HG03565 (cell line): ENCODE measurements at regions not wholly inside any gene's neighbourhood (a gene's known extent, or its start where the extent isn't known, plus 50 kb on each side); places are given as distances from the start of the nearest gene placed in this dataset.
A peak's percentile ranks its signal among the peaks of the same experiment; 100 is the strongest.
"Not testable (repeated sequence)": the region's sequence is repeated elsewhere in the genome, so short reads cannot be mapped to it uniquely, and the experiment has no call there.

Experiments
- ATAC-seq: cut with Tn5 transposase; IDR thresholded peaks from one replicate; pipeline ENCODE4 v1.9.1; 2021; ENCODE audit warnings: mild to moderate bottlenecking, moderate library complexity; ENCODE audit not compliant: unreplicated experiment

DNA sequence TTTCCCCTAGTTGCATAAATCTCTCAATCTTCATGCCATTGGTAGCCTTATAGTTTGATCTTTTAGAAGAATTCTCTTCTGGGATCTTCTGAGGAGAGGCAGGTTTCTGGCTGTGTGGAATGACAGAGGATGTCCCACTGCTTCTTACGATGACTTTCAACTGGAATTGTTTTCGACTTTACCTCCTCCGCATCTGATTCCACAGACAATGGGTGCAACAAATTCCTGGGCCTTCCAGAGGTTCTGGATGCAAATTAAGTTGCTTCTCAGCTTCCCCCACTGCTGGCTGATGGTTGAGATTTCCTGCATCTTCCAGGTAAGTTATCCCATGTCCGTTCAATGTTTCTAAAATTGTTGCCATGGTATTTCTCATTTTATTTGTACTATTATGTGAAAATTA is 142.3 kb upstream of the TSC22D1 start:
- ATAC-seq = no peak

DNA sequence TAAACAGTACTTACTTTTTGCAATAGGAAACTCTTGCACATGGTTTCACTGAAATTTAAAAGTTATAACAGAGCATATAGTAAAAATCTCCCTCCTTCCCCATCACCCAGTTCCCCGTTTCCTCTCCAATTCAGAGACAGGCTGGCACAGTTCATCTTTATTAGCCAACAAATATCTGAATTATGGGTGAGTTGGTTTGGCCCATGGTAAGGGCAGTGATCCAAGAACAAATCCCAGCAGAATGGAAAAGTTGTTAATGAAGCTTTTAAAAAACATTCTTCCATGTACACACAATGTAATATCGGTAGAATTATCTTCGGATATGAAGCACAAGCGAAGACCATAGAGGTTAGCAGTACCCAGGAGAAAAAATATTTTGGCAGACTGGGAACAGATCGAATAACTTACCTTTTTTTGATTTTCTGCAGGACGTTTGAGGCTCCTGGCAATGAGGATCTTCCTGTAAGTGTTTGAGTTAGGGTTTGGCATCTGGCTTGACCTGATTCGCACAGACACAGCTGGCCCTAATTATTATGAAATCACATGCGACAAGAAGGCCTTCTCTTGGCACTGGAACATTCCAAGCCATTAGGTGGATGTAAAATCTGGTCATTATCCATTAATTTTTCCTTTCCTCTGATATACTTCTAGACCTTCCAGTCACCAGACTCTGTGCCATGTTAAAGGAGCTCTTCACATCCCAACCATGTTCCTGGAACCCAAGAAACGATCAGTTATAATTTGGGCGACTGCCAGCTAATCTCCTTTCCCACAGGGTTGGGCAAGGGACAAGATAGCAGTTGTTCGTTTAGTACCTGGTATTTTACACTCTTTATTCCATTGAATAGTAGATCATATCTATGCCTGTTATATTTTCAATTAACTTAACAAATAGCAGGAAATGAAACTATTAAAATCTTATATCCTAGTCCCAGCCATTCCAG is 139.4 kb upstream of the TSC22D1 start:
- ATAC-seq = no peak

DNA sequence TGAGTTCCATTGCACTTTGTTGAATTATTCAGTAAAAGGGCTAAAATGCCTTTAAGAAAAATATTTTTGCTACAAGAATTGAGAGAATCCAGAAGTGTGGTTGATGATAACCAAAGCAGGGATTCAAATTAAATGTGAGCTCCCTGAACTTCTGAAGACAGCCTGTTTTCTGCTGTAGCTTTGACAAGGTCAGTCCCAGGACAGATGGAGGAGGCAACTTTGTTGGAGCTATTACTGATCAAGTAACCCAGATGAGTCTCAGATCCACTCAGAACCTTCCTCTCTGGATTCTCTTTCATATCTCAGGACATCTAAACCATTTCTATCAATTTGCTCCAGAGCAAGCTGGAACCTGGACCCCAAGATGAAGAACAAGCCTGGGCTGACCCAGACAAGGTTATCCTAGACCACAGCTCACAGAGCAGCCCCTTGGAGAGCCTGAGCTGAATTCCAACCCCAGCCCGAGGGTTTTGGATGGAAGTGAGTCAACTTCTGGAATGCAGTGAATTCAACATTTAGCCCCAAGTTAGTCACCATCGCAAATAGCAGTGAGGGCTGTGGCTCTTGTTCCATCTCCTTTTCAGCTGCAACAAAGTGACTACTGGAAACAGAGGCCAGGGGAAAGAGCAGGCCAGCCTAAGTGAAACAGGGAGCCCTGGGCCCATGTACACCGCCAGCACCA is 137.8 kb upstream of the TSC22D1 start:
- no peak for ATAC-seq

DNA sequence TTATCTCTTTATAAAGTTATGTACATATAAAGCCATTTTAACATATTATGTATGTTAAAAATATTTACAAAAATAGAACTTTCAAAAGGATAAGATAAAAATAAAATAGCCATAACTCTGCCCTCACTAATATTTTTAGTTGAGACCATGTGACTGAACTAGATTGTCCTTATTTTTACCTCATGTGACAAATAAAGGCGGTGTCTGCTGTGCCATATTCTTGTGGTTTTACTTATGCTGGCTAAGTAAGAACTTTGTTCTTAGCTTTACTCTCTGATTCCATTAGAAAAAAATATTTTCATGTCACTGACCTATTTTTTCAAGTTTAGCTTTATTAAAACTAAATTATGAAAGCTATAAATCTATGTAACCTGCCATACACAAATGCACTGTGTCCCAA is 135.6 kb upstream of the TSC22D1 start:
- no peak for ATAC-seq

DNA sequence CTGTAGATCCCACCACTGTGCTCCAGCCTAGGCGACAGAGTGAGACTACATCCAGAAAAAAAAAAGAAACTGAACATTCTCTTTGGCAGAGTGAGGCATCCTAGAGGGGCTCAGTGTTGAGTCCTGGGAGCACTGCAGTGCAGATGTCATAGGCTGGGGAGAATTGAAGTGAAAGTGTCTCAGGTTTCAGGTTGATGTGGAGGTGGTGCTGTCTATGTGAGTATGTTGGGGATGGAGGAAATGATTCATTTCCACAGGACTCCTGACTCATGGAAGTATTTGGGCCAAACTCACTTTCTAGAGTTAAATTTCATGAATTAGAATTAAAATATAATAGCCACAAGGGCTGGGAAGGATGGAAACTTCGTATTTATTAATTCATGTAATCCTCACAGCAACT is 134.4 kb upstream of the TSC22D1 start:
- ATAC-seq = peak; percentile 59

DNA sequence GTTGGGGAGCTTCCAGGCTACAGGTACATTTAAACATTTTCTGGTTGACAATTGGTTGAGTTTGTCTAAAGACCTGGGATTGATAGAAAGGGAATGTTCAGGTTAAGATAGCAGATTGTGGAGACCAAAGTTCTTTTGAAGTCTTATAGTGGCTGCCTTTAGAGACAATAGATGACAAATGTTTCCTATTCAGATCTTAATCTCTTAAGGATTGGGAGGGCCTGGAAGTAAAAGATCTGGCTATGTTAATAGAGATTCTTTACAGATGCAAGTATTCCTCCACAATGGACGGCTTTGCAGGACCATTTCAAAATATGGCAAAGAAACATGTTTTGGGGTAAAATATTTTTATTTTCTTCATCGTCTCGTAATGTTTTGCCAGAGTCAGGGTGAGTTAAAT is 128.7 kb upstream of the TSC22D1 start:
- not testable (repeated sequence) for ATAC-seq

DNA sequence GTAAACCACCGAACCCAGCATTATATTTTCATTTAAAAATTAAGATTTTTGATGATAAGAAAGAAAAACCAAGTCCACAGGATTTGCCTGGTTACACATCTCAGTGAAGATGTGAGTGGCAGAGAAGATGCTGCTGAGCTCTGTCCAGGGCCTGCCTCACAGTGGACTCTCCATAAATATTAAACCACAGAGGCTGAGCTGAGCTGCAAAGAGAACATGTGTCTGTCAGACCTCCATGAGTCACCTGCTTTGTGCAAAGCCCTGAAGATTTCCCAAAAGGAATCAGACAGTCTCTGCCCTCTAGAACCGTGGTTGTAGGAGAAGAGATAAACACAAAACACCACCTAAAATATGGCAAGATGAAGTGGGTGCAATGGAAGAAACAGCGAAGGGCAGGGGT is 127.2 kb upstream of the TSC22D1 start:
- ATAC-seq = no peak

DNA sequence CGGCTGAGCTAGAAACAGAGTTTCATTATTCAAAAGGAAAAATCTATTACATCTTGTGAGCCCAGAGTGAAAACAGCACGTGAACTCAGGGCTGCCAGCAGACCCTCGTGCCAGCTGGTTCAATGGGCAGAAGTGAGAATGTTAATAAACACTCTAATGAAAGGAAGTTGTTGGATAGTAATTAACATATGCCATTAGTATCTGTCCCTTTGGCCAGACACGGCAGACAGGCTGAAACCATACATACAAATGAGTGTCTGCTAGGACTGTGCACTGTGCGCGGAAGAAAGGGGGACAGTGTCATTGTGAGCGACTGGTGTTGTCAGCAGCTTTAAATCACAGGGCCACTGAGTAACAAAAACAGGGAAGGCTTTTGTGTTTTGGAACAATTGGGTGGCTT is 121.9 kb upstream of the TSC22D1 start:
- ATAC-seq = no peak

DNA sequence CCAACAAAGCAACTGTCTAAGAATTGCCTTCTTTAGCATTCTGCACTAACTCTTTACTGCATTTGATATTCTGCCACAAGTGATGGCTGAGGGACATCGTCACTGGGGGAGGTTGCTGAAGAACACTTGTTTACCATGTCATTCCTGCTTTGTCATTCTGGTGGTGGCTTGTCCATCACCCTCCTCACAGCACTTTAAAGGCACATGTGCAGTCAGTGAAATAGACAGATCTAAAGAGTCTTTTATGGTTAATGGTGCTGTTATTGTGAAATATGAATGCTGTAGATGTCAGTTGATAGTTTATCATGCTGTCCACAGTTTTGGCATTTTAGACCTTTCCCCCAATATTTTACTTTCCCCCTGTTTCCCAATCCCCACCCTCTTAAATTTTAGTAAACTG is 120.9 kb upstream of the TSC22D1 start:
- no peak for ATAC-seq

DNA sequence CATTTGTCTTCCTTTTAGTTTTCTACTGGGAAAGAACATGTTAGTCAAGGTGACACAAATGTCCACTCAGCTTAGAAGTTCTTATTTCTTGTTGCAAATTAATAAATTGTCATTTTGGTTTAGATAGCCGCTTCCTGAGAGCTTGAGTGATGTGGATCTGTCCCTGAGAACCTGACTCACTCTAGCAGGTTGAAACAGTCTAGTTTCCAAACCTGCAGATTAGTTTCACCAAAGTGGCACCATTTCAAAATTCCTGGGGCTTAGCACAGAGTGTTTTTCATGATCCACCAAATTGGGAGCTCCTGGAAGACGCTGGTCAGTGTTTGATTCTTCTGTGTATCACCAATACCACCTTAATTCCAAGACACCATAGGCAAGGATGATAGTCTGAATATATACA is 119.4 kb upstream of the TSC22D1 start:
- ATAC-seq = no peak

DNA sequence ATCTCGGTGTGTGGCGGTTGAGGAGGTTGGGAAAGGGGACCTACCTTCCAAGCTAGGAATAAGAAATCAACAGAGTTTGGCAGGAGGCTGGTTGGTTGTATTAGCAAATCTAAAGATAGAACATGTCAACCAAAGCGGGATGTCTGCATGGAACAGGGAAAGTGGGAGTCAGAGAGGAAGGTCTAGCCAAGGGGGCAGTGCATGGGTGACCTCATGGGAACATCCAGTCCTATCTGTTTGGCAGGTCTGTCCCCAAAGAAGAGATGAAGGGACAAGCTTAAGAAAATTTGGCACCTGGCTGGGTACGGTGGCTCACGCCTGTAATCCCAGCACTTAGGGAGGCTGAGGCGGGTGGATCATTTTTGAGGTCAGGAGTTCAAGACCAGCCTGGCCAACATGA is 118.7 kb upstream of the TSC22D1 start:
- no peak for ATAC-seq

DNA sequence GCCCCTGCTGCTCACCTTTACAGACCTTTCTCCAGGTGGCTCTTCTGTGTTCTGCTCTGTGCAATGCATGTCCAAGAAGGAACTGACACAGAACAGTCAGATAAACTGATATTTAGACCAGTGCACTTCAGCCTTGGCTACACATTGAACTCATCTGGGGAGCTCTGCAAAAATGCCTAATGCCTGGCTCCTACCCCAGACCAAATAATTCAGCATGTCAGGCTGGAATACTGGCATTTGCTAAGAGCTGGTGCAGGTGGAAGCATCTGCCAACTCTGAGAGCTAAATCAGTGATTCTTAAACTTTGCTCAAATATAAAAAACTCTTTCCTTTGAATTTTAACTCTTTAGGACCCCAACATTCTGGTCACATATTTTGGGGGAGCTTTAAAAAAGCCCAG is 118.2 kb upstream of the TSC22D1 start:
- no peak for ATAC-seq

DNA sequence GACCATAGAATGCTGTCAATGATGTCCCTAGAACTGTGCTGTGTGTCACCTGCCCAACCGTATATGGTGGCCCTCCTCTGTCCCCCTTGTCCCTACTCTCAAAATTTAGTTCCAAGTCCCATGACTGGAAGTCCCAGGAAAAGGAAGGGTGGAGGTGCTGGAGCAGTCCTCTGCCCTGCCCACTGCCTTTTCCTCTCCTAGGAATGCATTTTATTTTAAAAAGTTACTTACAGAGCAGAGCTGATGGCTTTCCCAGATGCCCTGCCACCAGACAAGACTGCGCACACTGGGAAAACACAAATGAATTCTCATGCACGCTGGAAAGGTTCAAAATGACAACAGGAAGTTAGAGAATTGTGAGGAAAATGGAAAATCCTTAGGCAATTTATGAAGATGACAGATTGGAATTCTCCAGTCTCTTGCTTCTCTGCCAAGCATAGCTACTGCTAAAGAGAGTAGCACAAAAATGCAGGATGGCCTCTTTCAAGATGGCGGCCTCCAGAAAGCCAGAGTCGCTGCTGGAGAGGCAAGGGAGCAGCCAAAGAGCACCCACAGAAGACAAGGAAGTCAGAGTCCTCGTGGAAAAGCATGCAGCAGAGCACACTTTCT is 117.1 kb upstream of the TSC22D1 start:
- ATAC-seq = no peak

DNA sequence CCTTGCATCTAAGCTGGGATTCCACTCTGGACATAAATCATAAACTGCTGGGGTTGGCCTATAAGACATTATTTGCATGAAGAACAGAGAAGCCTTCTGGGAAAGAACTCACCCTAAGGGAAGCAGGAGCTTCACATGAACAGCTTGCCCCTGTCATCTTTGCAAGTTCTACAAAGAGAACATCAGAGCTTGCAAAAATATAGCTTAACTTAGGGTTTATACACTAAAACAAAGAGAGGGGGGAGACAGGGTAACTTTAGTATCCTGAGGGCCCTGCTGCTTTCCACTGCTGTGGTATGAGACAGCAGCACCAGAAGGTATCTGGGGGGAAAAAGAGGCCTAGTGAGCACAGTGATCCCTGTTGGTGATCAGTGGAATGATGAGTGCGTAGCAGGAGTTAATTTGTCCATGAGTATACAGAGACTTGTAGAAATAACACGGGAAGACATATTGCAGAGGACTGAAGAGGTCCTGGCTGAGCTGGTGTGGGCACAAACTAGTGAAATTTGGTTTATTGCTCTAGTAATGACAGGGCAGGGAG is 116.1 kb upstream of the TSC22D1 start:
- no peak for ATAC-seq

DNA sequence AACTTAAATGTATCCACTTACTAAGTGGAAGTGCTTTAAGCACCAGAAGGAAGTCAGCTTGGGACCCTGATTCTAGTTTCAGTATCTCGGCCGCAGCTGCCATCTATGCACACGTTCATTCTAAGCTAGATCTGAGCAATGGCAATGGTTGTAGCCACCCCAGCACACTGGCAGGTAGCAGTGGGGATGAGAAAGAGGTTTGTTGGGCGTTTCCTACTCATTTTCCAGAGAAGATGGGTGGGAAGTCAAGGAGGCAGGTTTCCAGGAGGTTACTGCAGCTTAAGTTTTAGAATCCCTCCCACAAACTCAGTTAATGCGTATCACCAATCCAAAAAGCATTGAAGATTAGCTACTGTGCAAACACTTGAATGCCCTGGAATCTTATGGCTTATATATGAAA is 114.2 kb upstream of the TSC22D1 start:
- ATAC-seq = no peak

DNA sequence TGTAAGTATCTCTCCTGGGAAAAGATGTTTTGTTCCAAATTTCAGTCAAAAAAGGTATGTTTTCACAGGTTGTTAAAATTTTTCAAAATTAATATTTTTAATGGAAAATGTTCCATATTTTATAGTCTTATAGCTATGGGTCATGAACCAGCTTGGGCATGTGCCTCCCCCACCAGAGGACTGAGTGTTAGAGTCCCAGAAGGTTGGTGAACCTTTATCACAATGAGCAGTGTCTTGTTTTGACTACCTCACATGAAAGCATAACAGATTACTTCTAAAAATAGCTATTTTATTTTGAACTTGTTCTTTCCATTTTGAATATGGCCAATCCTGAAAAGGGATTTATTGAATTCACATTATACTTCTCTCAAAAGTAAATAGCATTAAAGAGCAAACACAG is 112.5 kb upstream of the TSC22D1 start:
- ATAC-seq = no peak

DNA sequence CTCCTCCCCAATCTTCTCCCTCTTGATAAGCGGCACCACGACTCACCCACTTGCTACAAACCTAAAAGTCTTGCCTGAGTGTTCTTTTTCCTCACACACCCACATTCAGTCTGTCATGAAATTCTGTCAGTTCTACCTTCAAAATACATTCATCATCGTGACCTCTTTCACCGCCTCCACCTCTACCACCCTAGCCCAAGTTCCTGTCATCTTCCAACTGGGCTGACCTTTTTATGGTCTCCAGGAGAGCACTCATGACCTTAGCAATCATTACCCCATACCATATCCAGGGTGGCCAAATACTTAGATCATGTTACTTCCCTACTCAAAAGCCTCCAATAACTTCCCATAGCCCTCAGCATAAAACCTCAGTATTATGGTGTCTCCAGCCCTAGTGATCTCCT is 110.4 kb upstream of the TSC22D1 start:
- ATAC-seq = no peak

DNA sequence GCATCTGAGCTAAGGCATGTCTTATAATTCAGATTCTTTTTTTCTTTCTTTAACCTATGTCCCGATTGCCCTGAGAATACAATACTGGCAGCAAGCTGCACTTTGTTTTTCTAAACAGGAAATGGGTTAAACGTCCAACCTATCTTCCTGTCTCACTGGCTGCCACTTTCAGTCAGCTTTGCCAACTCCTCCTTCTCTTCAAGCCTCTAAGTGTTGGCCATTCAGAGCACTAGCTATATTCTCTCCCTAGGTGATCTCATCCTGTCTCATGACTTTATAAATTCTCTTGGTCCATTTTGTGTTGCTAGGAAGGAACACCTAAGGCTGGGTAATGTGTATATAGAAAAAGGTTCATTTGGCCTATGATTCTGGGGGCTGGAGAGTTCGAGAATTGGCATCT is 109.5 kb upstream of the TSC22D1 start:
- ATAC-seq = no peak

DNA sequence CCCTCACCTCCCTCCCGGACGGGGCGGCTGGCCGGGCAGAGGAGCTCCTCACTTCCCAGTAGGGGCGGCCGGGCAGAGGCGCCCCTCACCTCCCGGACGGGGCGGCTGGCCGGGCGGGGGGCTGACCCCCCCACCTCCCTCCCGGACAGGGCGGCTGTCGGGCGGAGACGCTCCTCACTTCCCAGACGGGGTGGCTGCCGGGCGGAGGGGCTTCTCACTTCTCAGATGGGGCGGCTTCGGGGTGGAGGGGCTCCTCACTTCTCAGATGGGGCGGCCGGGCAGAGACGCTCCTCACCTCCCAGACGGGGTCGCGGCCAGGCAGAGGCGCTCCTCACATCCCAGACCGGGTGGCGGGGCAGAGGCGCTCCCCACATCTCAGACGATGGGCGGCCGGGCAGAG is 106.3 kb upstream of the TSC22D1 start:
- not testable (repeated sequence) for ATAC-seq

DNA sequence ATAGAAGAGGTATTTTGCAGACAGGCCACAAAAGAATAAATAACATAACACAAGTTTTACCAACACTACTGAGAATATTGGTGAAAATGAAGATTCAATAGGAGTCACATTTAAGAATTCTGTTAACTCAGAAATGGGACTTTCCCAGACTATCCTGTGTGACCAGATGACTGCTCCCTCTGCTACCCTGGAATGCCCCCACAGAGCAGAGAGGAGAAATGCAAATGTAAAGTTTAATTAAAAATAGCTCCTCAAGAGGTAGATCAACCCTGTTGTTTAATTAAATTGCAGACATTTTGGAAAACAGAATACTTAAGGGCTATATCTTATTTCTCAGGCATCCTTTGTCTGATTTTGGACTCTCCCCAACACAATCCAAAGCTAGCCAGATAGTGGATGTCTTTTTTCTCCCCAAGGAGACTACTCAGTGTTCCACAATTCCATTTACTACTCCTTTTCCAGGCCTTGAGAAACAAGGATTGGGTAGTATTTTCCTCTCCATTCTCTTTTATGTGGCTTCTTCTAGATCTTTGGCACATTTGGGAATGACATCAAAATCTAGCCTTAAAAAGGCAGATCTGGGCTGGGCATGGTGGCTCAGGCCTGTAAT is 104.7 kb upstream of the TSC22D1 start:
- ATAC-seq = no peak

DNA sequence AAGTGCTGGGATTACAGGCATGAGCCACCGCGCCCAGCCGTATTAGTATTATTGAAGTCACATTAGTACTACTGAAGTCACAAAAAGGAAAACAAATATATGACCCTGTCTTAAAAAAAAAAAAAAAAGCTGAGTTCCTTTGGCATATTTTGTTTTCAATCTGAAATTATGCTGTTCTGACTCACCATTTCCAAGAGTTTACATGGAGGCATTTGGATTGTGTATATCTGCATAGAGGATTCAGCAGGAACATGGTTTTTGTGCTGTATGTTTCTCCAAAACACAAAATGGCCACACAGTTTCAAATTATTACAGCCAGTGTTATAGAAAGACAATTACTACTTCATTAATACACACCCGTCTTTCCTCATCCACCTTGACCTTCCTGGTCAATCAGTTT is 103.5 kb upstream of the TSC22D1 start:
- ATAC-seq = no peak
